Middle frontal gyrus (tissue), 1 donor: ENCODE measurements at regions not wholly inside any gene's neighbourhood (a gene's known extent, or its start where the extent isn't known, plus 50 kb on each side); places are given as distances from the start of the nearest gene placed in this dataset.
"Not testable (repeated sequence)": the region's sequence is repeated elsewhere in the genome, so short reads cannot be mapped to it uniquely, and the experiment has no call there.

Experiments
- DNase-seq: peaks from one replicate; pipeline ENCODE4 v3.0.0-alpha.2; 2015; ENCODE audit warnings: low spot score; ENCODE audit errors: extremely low spot score

GRCh38 chrX:112941209-112941837 lies 100.7 kb upstream of the AMOT start:
- no peak for DNase-seq

GRCh38 chrX:112935029-112935428 lies 94.4 kb upstream of the AMOT start:
- DNase-seq = no peak

- DNase-seq = no peak
These were observed 91.3 kb upstream of the AMOT start for GRCh38 chrX:112931900-112932299.

- DNase-seq = no peak
These were observed 90.8 kb upstream of the AMOT start for GRCh38 chrX:112931478-112931877.

GRCh38 chrX:112923381-112923780 lies 82.8 kb upstream of the AMOT start:
- DNase-seq = not testable (repeated sequence)

- DNase-seq = no peak
These were observed 73.2 kb upstream of the AMOT start for GRCh38 chrX:112913807-112914206.

- no peak for DNase-seq
These were observed 69.8 kb upstream of the AMOT start for GRCh38 chrX:112910418-112910817.

GRCh38 chrX:112901869-112902725 lies 61.5 kb upstream of the AMOT start:
- DNase-seq = no peak

GRCh38 chrX:112896051-112896450 lies 55.4 kb upstream of the AMOT start:
- no peak for DNase-seq
